ENCODE measurements at regions not wholly inside any gene's neighbourhood (a gene's known extent, or its start where the extent isn't known, plus 50 kb on each side); places are given as distances from the start of the nearest gene placed in this dataset.
"Not testable (repeated sequence)": the region's sequence is repeated elsewhere in the genome, so short reads cannot be mapped to it uniquely, and the experiment has no call there.

- H3K27ac Mint-ChIP-seq: no peak overlapping the region
- intact Hi-C loops (cut with micrococcal nuclease): no loop called here
Measured at GRCh38 chr18:38221476-38222100, 656.0 kb upstream of the CELF4 start.

DNA sequence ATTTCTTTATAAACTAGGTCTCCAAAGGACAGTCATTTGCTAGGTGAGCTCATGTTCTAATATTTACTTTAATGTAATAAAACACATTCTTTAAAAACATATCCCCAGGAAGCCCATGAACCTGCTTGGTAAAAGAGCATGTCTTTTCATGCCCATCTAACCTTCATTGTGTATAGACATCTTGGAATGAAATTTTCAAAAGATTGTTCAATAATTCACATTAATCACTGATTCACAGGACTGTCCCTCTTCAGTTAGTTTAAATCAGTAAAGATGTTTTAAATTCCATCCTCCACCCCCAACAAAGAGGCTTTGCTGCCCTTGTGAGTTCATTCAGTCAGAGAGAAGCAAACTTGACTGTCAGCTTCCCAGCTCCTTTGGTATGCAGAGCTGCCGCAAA is 633.4 kb upstream of the CELF4 start:
- no peaks in the 10 kb centered on the region for H3K27me3 Mint-ChIP-seq
- H3K4me1 Mint-ChIP-seq (ENCODE audit: low read depth): no peaks in the 10 kb centered on the region
- intact Hi-C loops (cut with micrococcal nuclease): no loop called here
- H3K9me3 Mint-ChIP-seq: peaks cover 17% of the 10 kb centered on the region
- no peaks in the 10 kb centered on the region for H3K36me3 Mint-ChIP-seq (ENCODE audit: low read depth)
- H3K4me3 Mint-ChIP-seq: no peak overlapping the region
- no peak overlapping the region for H3K27ac Mint-ChIP-seq

More at GRCh38 chr18:38221476-38222100, 656.0 kb upstream of the CELF4 start:
- no peaks in the 10 kb centered on the region for H3K36me3 Mint-ChIP-seq (ENCODE audit: low read depth)
- H3K27me3 Mint-ChIP-seq: no peaks in the 10 kb centered on the region
- no peak overlapping the region for H3K4me3 Mint-ChIP-seq
- peaks cover 19% of the 10 kb centered on the region for H3K9me3 Mint-ChIP-seq
- H3K4me1 Mint-ChIP-seq (ENCODE audit: low read depth): no peaks in the 10 kb centered on the region

GRCh38 chr18:38198526-38198925 is 632.9 kb upstream of the CELF4 start:
- intact Hi-C loops (cut with micrococcal nuclease): no loop called here
- Mint-ChIP-seq H3K4me3 (no peak overlapping the region), H3K9me3 (peaks cover 21% of the 10 kb centered on the region), H3K27me3 (no peaks in the 10 kb centered on the region), H3K36me3 (ENCODE audit: low read depth) (no peaks in the 10 kb centered on the region), H3K4me1 (ENCODE audit: low read depth) (no peaks in the 10 kb centered on the region), H3K27ac (no peak overlapping the region)

DNA sequence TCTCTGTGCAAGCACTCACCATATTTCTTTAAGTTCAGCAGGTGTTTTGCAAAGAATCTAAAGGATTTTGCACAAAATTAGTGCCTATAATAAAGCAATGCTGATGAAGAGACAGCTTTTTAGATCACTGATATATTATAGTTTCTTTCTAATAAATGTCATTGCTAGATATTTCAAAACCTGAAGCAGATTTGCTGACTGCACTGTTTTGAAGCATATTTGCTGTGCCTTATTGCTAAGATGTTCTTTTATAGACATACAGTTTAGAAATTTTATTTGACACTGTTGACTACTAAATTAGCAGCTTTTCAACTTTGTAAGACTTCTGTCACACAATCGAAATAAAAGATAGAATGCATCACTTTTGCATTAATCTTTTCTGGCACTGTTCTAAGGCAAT is 620.9 kb upstream of the CELF4 start:
- no peaks in the 10 kb centered on the region for H3K36me3 Mint-ChIP-seq (ENCODE audit: low read depth)
- H3K27ac Mint-ChIP-seq: no peak overlapping the region
- H3K27me3 Mint-ChIP-seq: no peaks in the 10 kb centered on the region
- intact Hi-C loops (cut with micrococcal nuclease): no loop called here
- peaks cover 25% of the 10 kb centered on the region for H3K9me3 Mint-ChIP-seq
- H3K4me3 Mint-ChIP-seq: no peak overlapping the region
- no peaks in the 10 kb centered on the region for H3K4me1 Mint-ChIP-seq (ENCODE audit: low read depth)

- Mint-ChIP-seq H3K9me3 (peaks cover 18% of the 10 kb centered on the region), H3K4me3 (no peak overlapping the region), H3K27me3 (no peaks in the 10 kb centered on the region), H3K36me3 (ENCODE audit: low read depth) (no peaks in the 10 kb centered on the region), H3K4me1 (ENCODE audit: low read depth) (no peaks in the 10 kb centered on the region), H3K27ac (no peak overlapping the region)
- intact Hi-C loops (cut with micrococcal nuclease): no loop called here
Measured at GRCh38 chr18:38174594-38174993, 609.0 kb upstream of the CELF4 start.

GRCh38 chr18:38174173-38174572 is 608.6 kb upstream of the CELF4 start:
- Mint-ChIP-seq H3K4me1 (ENCODE audit: low read depth) (no peaks in the 10 kb centered on the region), H3K27me3 (no peaks in the 10 kb centered on the region), H3K27ac (no peak overlapping the region), H3K36me3 (ENCODE audit: low read depth) (no peaks in the 10 kb centered on the region), H3K9me3 (peaks cover 22% of the 10 kb centered on the region), H3K4me3 (no peak overlapping the region)
- intact Hi-C loops (cut with micrococcal nuclease): no loop called here

- Mint-ChIP-seq H3K9me3 (peaks cover 23% of the 10 kb centered on the region), H3K27me3 (no peaks in the 10 kb centered on the region), H3K4me3 (no peak overlapping the region), H3K4me1 (ENCODE audit: low read depth) (no peaks in the 10 kb centered on the region), H3K27ac (no peak overlapping the region), H3K36me3 (ENCODE audit: low read depth) (no peaks in the 10 kb centered on the region)
- intact Hi-C loops (cut with micrococcal nuclease): no loop called here
Measured at GRCh38 chr18:38170845-38171244, 605.2 kb upstream of the CELF4 start.

- peaks cover 16% of the 10 kb centered on the region for H3K9me3 Mint-ChIP-seq
- H3K27me3 Mint-ChIP-seq: no peaks in the 10 kb centered on the region
- no peak overlapping the region for H3K4me3 Mint-ChIP-seq
- H3K4me1 Mint-ChIP-seq (ENCODE audit: low read depth): no peaks in the 10 kb centered on the region
- no peak overlapping the region for H3K27ac Mint-ChIP-seq
- intact Hi-C loops (cut with micrococcal nuclease): no loop called here
- no peaks in the 10 kb centered on the region for H3K36me3 Mint-ChIP-seq (ENCODE audit: low read depth)
Measured at GRCh38 chr18:38167623-38168022, 602.0 kb upstream of the CELF4 start.

DNA sequence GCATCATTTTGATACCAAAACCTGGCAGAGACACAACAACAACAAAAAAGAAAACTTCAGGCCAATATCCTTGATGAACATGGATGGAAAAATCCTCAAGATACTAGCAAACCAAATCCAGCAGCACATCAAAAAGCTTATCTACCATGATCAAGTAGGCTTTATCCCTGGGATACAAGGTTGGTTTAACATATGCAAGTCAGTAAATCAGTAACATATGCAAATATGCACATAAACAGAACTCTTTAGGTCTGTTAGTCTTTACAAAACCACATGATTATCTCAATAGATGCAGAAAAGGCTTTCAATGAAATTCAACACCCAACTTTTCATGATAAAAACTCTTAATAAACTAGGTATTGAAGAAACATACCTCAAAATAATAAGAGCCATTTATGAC is 587.5 kb upstream of the CELF4 start:
- H3K4me3 Mint-ChIP-seq; H3K4me1 Mint-ChIP-seq (ENCODE audit: low read depth); H3K36me3 Mint-ChIP-seq (ENCODE audit: low read depth); H3K27me3 Mint-ChIP-seq; intact Hi-C loops (cut with micrococcal nuclease); H3K27ac Mint-ChIP-seq: not testable (repeated sequence)
- H3K9me3 Mint-ChIP-seq: peaks cover 52% of the 10 kb centered on the region

DNA sequence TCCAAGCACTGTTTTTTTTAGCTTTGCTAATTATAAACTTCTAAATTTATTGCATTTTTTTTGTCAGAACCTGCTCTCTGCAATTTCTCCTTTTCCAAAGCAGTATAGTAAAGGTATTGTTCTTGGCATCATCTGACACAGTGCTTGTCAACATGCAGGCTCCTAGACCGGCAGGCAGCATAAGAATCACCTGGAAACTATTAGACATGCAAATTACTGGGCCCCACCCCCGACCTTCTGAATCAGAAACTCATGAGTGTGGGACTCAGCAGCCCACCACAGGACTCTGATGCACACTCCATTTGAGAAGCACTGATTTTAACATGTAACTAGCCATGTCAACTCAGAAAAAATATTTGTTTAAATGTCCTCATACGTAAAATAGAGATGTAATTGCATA is 551.1 kb upstream of the CELF4 start:
- Mint-ChIP-seq H3K27me3 (no peaks in the 10 kb centered on the region), H3K4me1 (ENCODE audit: low read depth) (no peaks in the 10 kb centered on the region), H3K9me3 (peaks cover 12% of the 10 kb centered on the region), H3K4me3 (no peak overlapping the region), H3K36me3 (ENCODE audit: low read depth) (no peaks in the 10 kb centered on the region), H3K27ac (no peak overlapping the region)
- intact Hi-C loops (cut with micrococcal nuclease): no loop called here

- Mint-ChIP-seq H3K27me3 (no peaks in the 10 kb centered on the region), H3K9me3 (peaks cover 21% of the 10 kb centered on the region), H3K27ac (no peak overlapping the region), H3K4me3 (no peak overlapping the region), H3K36me3 (ENCODE audit: low read depth) (no peaks in the 10 kb centered on the region), H3K4me1 (ENCODE audit: low read depth) (no peaks in the 10 kb centered on the region)
- intact Hi-C loops (cut with micrococcal nuclease): no loop called here
Measured at GRCh38 chr18:38115201-38115600, 549.6 kb upstream of the CELF4 start.

DNA sequence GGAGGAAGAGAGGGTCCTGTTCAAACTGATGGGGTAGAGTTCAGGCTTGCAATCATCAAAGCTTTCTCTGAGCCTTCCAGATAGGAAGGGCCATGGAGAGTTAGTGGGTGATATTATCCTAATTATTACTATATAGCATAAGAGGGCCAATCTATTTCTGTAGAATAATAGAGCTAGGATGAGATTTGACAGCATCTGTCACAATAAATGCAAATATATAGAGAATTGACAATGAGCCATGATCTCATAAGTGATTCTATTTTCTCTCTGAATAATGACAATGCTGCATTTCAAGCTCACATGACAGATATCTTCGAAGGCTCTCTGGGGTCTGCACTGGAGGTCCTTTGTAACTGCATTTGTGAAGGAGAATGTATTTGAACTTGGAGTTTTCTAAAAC is 521.9 kb upstream of the CELF4 start:
- Mint-ChIP-seq H3K27ac (no peak overlapping the region), H3K27me3 (no peaks in the 10 kb centered on the region), H3K4me1 (ENCODE audit: low read depth) (no peaks in the 10 kb centered on the region), H3K36me3 (ENCODE audit: low read depth) (no peaks in the 10 kb centered on the region), H3K9me3 (peaks cover 9% of the 10 kb centered on the region), H3K4me3 (no peak overlapping the region)
- intact Hi-C loops (cut with micrococcal nuclease): no loop called here

- no peak overlapping the region for H3K27ac Mint-ChIP-seq
- peaks cover 35% of the 10 kb centered on the region for H3K9me3 Mint-ChIP-seq
Measured at GRCh38 chr18:38081516-38081915, 515.9 kb upstream of the CELF4 start.

GRCh38 chr18:38077229-38077628 is 511.6 kb upstream of the CELF4 start:
- no peaks in the 10 kb centered on the region for H3K27me3 Mint-ChIP-seq
- H3K4me3 Mint-ChIP-seq: no peak overlapping the region
- no peak overlapping the region for H3K27ac Mint-ChIP-seq
- peaks cover 62% of the 10 kb centered on the region for H3K9me3 Mint-ChIP-seq
- H3K4me1 Mint-ChIP-seq (ENCODE audit: low read depth): no peaks in the 10 kb centered on the region
- H3K36me3 Mint-ChIP-seq (ENCODE audit: low read depth): no peaks in the 10 kb centered on the region
- intact Hi-C loops (cut with micrococcal nuclease): no loop called here

More at GRCh38 chr18:38081516-38081915, 515.9 kb upstream of the CELF4 start:
- Mint-ChIP-seq H3K27me3 (no peaks in the 10 kb centered on the region), H3K4me1 (ENCODE audit: low read depth) (no peaks in the 10 kb centered on the region), H3K36me3 (ENCODE audit: low read depth) (no peaks in the 10 kb centered on the region), H3K4me3 (no peak overlapping the region)
- intact Hi-C loops (cut with micrococcal nuclease): no loop called here

GRCh38 chr18:38076346-38077070 is 510.9 kb upstream of the CELF4 start:
- Mint-ChIP-seq H3K27ac (no peak overlapping the region), H3K4me3 (no peak overlapping the region), H3K4me1 (ENCODE audit: low read depth) (no peaks in the 10 kb centered on the region), H3K27me3 (no peaks in the 10 kb centered on the region), H3K9me3 (peaks cover 55% of the 10 kb centered on the region), H3K36me3 (ENCODE audit: low read depth) (no peaks in the 10 kb centered on the region)
- intact Hi-C loops (cut with micrococcal nuclease): no loop called here

All from dendritic cell treated with granulocyte-macrophage colony-stimulating factor and Interleukin-4, amounts not matched to agents 40 ng/mL and 50 ng/mL, for 4 days (primary cell).